ENCODE measurements at regions not wholly inside any gene's neighbourhood (a gene's known extent, or its start where the extent isn't known, plus 50 kb on each side); places are given as distances from the start of the nearest gene placed in this dataset.

GRCh38 chr7:21064698-21065648 lies 278.3 kb upstream of the SP8 start:
- H3K27me3 ChIP-seq (ENCODE audit: control insufficient read depth in 1 of 2, insufficient read depth in 2 of 2, low read length in 2 of 2), result no peaks in the 10 kb centered on the region
- no peaks in the 10 kb centered on the region for H3K9me3 Mint-ChIP-seq
- ATAC-seq (ENCODE audit: poor library complexity) (no peak), DNase-seq (no peak)
- no peaks in the 10 kb centered on the region for H3K4me1 Mint-ChIP-seq (ENCODE audit: low read depth)
- intact Hi-C loops (cut with DNase I, micrococcal nuclease), result no loop called here
- no peak overlapping the region for H3K27ac ChIP-seq (ENCODE audit: low read depth in 1 of 2, low read length in 2 of 2)
- no peak overlapping the region for H3K4me3 Mint-ChIP-seq
- no peak for TF ChIP-seq CTCF (IDR thresholded peaks at IDR 0.05)
- no peaks in the 10 kb centered on the region for H3K36me3 ChIP-seq (ENCODE audit: insufficient read depth, low read length)
- no peak overlapping the region for H3K27ac Mint-ChIP-seq
- H3K4me1 ChIP-seq (ENCODE audit: insufficient read depth, low read length), result no peaks in the 10 kb centered on the region
- peaks cover 0 to 3% of the 10 kb centered on the region in 2 experiments for H3K9me3 ChIP-seq (ENCODE audit: control insufficient read depth in 1 of 2, insufficient read depth in 1 of 2, low read length in 2 of 2)
- POLR2A ChIA-PET, result no interaction called here
- peaks cover 6% of the 10 kb centered on the region for H3K27me3 Mint-ChIP-seq
- no peaks in the 10 kb centered on the region for H3K36me3 Mint-ChIP-seq (ENCODE audit: low read depth)
- H3K4me3 ChIP-seq (ENCODE audit: low read length), result no peak overlapping the region
- CTCF ChIA-PET, result no interaction called here

- H3K27ac ChIP-seq (ENCODE audit: low read depth in 1 of 2, low read length in 2 of 2), result no peak overlapping the region
- H3K36me3 Mint-ChIP-seq (ENCODE audit: low read depth), result no peaks in the 10 kb centered on the region
These were observed 279.5 kb upstream of the SP8 start for GRCh38 chr7:21066221-21066620.

GRCh38 chr7:21067216-21067615 lies 280.5 kb upstream of the SP8 start:
- Mint-ChIP-seq H3K36me3 (ENCODE audit: low read depth) (no peaks in the 10 kb centered on the region), H3K4me1 (ENCODE audit: low read depth) (no peaks in the 10 kb centered on the region), H3K9me3 (no peaks in the 10 kb centered on the region), H3K27me3 (peaks cover 5% of the 10 kb centered on the region), H3K27ac (no peak overlapping the region), H3K4me3 (no peak overlapping the region)
- Histone ChIP-seq H3K27me3 (ENCODE audit: control insufficient read depth in 1 of 2, insufficient read depth in 2 of 2, low read length in 2 of 2) (no peaks in the 10 kb centered on the region), H3K4me1 (ENCODE audit: insufficient read depth, low read length) (no peaks in the 10 kb centered on the region), H3K9me3 (ENCODE audit: control insufficient read depth in 1 of 2, insufficient read depth in 1 of 2, low read length in 2 of 2) (peaks cover 0 to 3% of the 10 kb centered on the region in 2 experiments), H3K4me3 (ENCODE audit: low read length) (no peak overlapping the region), H3K36me3 (ENCODE audit: insufficient read depth, low read length) (no peaks in the 10 kb centered on the region), H3K27ac (ENCODE audit: low read depth in 1 of 2, low read length in 2 of 2) (no peak overlapping the region)
- intact Hi-C loops (cut with DNase I, micrococcal nuclease), result no loop called here
- ATAC-seq (ENCODE audit: poor library complexity), result no peak
- no peak for DNase-seq
- ChIA-PET POLR2A (no interaction called here), CTCF (interaction anchor here (0.9 kb wide), 1 partner anchor 10 kb away, joined by 3 read pairs; no protein-coding TSS in a partner anchor)
- no peak for TF ChIP-seq CTCF (IDR thresholded peaks at IDR 0.05)

More at GRCh38 chr7:21066221-21066620, 279.5 kb upstream of the SP8 start:
- Histone ChIP-seq H3K9me3 (ENCODE audit: control insufficient read depth in 1 of 2, insufficient read depth in 1 of 2, low read length in 2 of 2) (peaks cover 0 to 3% of the 10 kb centered on the region in 2 experiments), H3K4me3 (ENCODE audit: low read length) (no peak overlapping the region), H3K36me3 (ENCODE audit: insufficient read depth, low read length) (no peaks in the 10 kb centered on the region), H3K4me1 (ENCODE audit: insufficient read depth, low read length) (no peaks in the 10 kb centered on the region), H3K27me3 (ENCODE audit: control insufficient read depth in 1 of 2, insufficient read depth in 2 of 2, low read length in 2 of 2) (no peaks in the 10 kb centered on the region)
- Mint-ChIP-seq H3K27me3 (peaks cover 5% of the 10 kb centered on the region), H3K4me1 (ENCODE audit: low read depth) (no peaks in the 10 kb centered on the region), H3K27ac (no peak overlapping the region), H3K9me3 (no peaks in the 10 kb centered on the region), H3K4me3 (no peak overlapping the region)
- CTCF ChIA-PET, result no interaction called here
- ATAC-seq (ENCODE audit: poor library complexity) (no peak), DNase-seq (no peak)
- intact Hi-C loops (cut with DNase I, micrococcal nuclease), result no loop called here
- POLR2A ChIA-PET, result no interaction called here
- no peak for TF ChIP-seq CTCF (IDR thresholded peaks at IDR 0.05)
